HUES6 (cell line): ENCODE measurements at regions not wholly inside any gene's neighbourhood (a gene's known extent, or its start where the extent isn't known, plus 50 kb on each side); places are given as distances from the start of the nearest gene placed in this dataset.

Experiments used
- H3K27ac ChIP-seq: 2 replicates; pipeline ENCODE4 v1.7.0; 2013; ENCODE audit warnings: low read depth, mild to moderate bottlenecking, low read length, inconsistent platforms
- H3K27me3 ChIP-seq: 2 replicates; pipeline ENCODE4 v1.6.1; 2013; ENCODE audit warnings: low read length; ENCODE audit not compliant: control insufficient read depth, insufficient read depth
- H3K36me3 ChIP-seq: 2 replicates; pipeline ENCODE4 v1.6.1; 2013; ENCODE audit warnings: low read length; ENCODE audit not compliant: control insufficient read depth, insufficient read depth
- H3K4me1 ChIP-seq: 2 replicates; pipeline ENCODE4 v1.6.1; 2013; ENCODE audit warnings: low read length; ENCODE audit not compliant: control insufficient read depth, insufficient read depth
- H3K4me3 ChIP-seq: 2 replicates; pipeline ENCODE4 v1.5.1; 2013; ENCODE audit warnings: low read depth, low read length
- H3K9ac ChIP-seq: one replicate; pipeline ENCODE4 v1.6.1; 2013; ENCODE audit warnings: mild to moderate bottlenecking, low read length
- H3K9me3 ChIP-seq: 2 replicates; pipeline ENCODE4 v1.6.1; 2013; ENCODE audit warnings: low read depth, low read length; ENCODE audit not compliant: control insufficient read depth, insufficient read depth

- Histone ChIP-seq H3K36me3 (no peaks in the 10 kb centered on the region), H3K9ac (no peak overlapping the region), H3K4me3 (no peak overlapping the region), H3K27ac (no peak overlapping the region), H3K4me1 (peaks cover 11% of the 10 kb centered on the region), H3K27me3 (no peaks in the 10 kb centered on the region), H3K9me3 (peaks cover 4% of the 10 kb centered on the region; the same call in 1 of the 2 replicates)
Measured at GRCh38 chr4:146998157-146998556, 52.5 kb upstream of the TTC29 start.

GRCh38 chr4:147003956-147004809, 58.5 kb upstream of the TTC29 start:
- H3K27ac ChIP-seq, result peak overlapping the region; percentile 51
- no peak overlapping the region for H3K4me3 ChIP-seq
- H3K36me3 ChIP-seq, result no peaks in the 10 kb centered on the region
- no peaks in the 10 kb centered on the region for H3K9me3 ChIP-seq
- H3K4me1 ChIP-seq, result peaks cover 23% of the 10 kb centered on the region
- H3K9ac ChIP-seq, result no peak overlapping the region
- no peaks in the 10 kb centered on the region for H3K27me3 ChIP-seq

- H3K27ac ChIP-seq, result no peak overlapping the region
- no peaks in the 10 kb centered on the region for H3K27me3 ChIP-seq
- H3K9ac ChIP-seq, result no peak overlapping the region
- H3K9me3 ChIP-seq, result no peaks in the 10 kb centered on the region
- H3K36me3 ChIP-seq, result no peaks in the 10 kb centered on the region
- H3K4me1 ChIP-seq, result peaks cover 26% of the 10 kb centered on the region
- H3K4me3 ChIP-seq, result no peak overlapping the region
Measured at GRCh38 chr4:147006229-147006628, 60.6 kb upstream of the TTC29 start.

GRCh38 chr4:147009875-147010274, 64.2 kb upstream of the TTC29 start:
- Histone ChIP-seq H3K9ac (no peak overlapping the region), H3K4me3 (no peak overlapping the region), H3K4me1 (peaks cover 15% of the 10 kb centered on the region; the same call in 1 of the 2 replicates), H3K27ac (no peak overlapping the region), H3K27me3 (no peaks in the 10 kb centered on the region), H3K36me3 (no peaks in the 10 kb centered on the region), H3K9me3 (no peaks in the 10 kb centered on the region)

- Histone ChIP-seq H3K4me1 (peaks cover 19% of the 10 kb centered on the region; the same call in 1 of the 2 replicates), H3K9ac (no peak overlapping the region), H3K9me3 (no peaks in the 10 kb centered on the region), H3K27ac (no peak overlapping the region), H3K36me3 (no peaks in the 10 kb centered on the region), H3K27me3 (no peaks in the 10 kb centered on the region), H3K4me3 (no peak overlapping the region)
Measured at GRCh38 chr4:147011411-147011810, 65.7 kb upstream of the TTC29 start.

GRCh38 chr4:147012059-147012707, 66.5 kb upstream of the TTC29 start:
- Histone ChIP-seq H3K9me3 (no peaks in the 10 kb centered on the region), H3K4me1 (peaks cover 19% of the 10 kb centered on the region; the same call in 1 of the 2 replicates), H3K9ac (no peak overlapping the region), H3K36me3 (no peaks in the 10 kb centered on the region), H3K27me3 (no peaks in the 10 kb centered on the region), H3K27ac (no peak overlapping the region), H3K4me3 (no peak overlapping the region)

- Histone ChIP-seq H3K27ac (no peak overlapping the region), H3K9ac (no peak overlapping the region), H3K27me3 (no peaks in the 10 kb centered on the region), H3K36me3 (no peaks in the 10 kb centered on the region), H3K9me3 (no peaks in the 10 kb centered on the region), H3K4me1 (peaks cover 19% of the 10 kb centered on the region; the same call in 1 of the 2 replicates), H3K4me3 (no peak overlapping the region)
Measured at GRCh38 chr4:147014946-147015345, 69.3 kb upstream of the TTC29 start.

GRCh38 chr4:147015491-147015890, 69.8 kb upstream of the TTC29 start:
- Histone ChIP-seq H3K36me3 (no peaks in the 10 kb centered on the region), H3K27ac (no peak overlapping the region), H3K9ac (no peak overlapping the region), H3K4me1 (peaks cover 19% of the 10 kb centered on the region; the same call in 1 of the 2 replicates), H3K27me3 (no peaks in the 10 kb centered on the region), H3K9me3 (no peaks in the 10 kb centered on the region), H3K4me3 (no peak overlapping the region)

GRCh38 chr4:147017081-147017480, 71.4 kb upstream of the TTC29 start:
- Histone ChIP-seq H3K27me3 (no peaks in the 10 kb centered on the region), H3K9me3 (no peaks in the 10 kb centered on the region), H3K4me3 (no peak overlapping the region), H3K36me3 (no peaks in the 10 kb centered on the region), H3K4me1 (peaks cover 8% of the 10 kb centered on the region; the same call in 1 of the 2 replicates), H3K27ac (no peak overlapping the region), H3K9ac (no peak overlapping the region)

- H3K4me1 ChIP-seq, result peaks cover 5% of the 10 kb centered on the region; the same call in 1 of the 2 replicates
Measured at GRCh38 chr4:147019091-147019490, 73.4 kb upstream of the TTC29 start.

GRCh38 chr4:147020456-147020855, 74.8 kb upstream of the TTC29 start:
- no peak overlapping the region for H3K27ac ChIP-seq
- peaks cover under 1% of the 10 kb centered on the region; the same call in 1 of the 2 replicates for H3K4me1 ChIP-seq
- H3K4me3 ChIP-seq, result no peak overlapping the region
- H3K9me3 ChIP-seq, result no peaks in the 10 kb centered on the region
- H3K9ac ChIP-seq, result no peak overlapping the region
- no peaks in the 10 kb centered on the region for H3K36me3 ChIP-seq
- no peaks in the 10 kb centered on the region for H3K27me3 ChIP-seq

More at GRCh38 chr4:147019091-147019490, 73.4 kb upstream of the TTC29 start:
- Histone ChIP-seq H3K27ac (no peak overlapping the region), H3K4me3 (no peak overlapping the region), H3K9me3 (no peaks in the 10 kb centered on the region), H3K36me3 (no peaks in the 10 kb centered on the region), H3K9ac (no peak overlapping the region), H3K27me3 (no peaks in the 10 kb centered on the region)
